ENCODE measurements at regions not wholly inside any gene's neighbourhood (a gene's known extent, or its start where the extent isn't known, plus 50 kb on each side); places are given as distances from the start of the nearest gene placed in this dataset.

- Histone ChIP-seq H3K27me3 (replicated peaks in 1 of 2; ENCODE audit: control insufficient read depth in 2 of 2, insufficient read depth in 2 of 2, low read length in 1 of 2) (no peaks in the 10 kb centered on the region), H3K27ac (ENCODE audit: control insufficient read depth, insufficient read depth) (no peak overlapping the region), H2AFZ (ENCODE audit: control insufficient read depth, low read depth, low read length) (no peak overlapping the region), H3K4me2 (ENCODE audit: control insufficient read depth, insufficient read depth) (no peak overlapping the region), H3K4me3 (no peak overlapping the region), H3K36me3 (ENCODE audit: control insufficient read depth in 2 of 2, insufficient read depth in 2 of 2, low read length in 1 of 2) (no peaks in the 10 kb centered on the region), H3K79me2 (ENCODE audit: control insufficient read depth, insufficient read depth, low read length) (no peaks in the 10 kb centered on the region), H3K9ac (ENCODE audit: control insufficient read depth, insufficient read depth, low read length) (no peak overlapping the region), H3K9me3 (replicated peaks; ENCODE audit: control insufficient read depth, insufficient read depth, low read length) (no peaks in the 10 kb centered on the region), H3K4me1 (ENCODE audit: control insufficient read depth, insufficient read depth, low read length) (no peaks in the 10 kb centered on the region), H4K20me1 (ENCODE audit: control insufficient read depth, insufficient read depth) (no peaks in the 10 kb centered on the region)
- CTCF ChIA-PET, result no interaction called here
- 19% methylated on average over 3 of the region's 3 CpGs for WGBS (ENCODE audit: insufficient coverage, insufficient replicate concordance, low lambda C conversion rate, missing lambda C conversion rate)
- in situ Hi-C loops (cut with MboI) (no loop called here), intact Hi-C loops (cut with micrococcal nuclease; ENCODE audit: unreplicated experiment) (no loop called here)
- RAD21 ChIA-PET (ENCODE audit: unreplicated experiment), result no interaction called here
- TF ChIP-seq MLLT1 (IDR thresholded peaks at IDR 0.05), result no peak
- TF ChIP-seq SMAD5 (IDR thresholded peaks at IDR 0.05; ENCODE audit: low read depth), result no peak
- TF ChIP-seq SIN3A (IDR thresholded peaks at IDR 0.05; ENCODE audit: low read depth, low read length), result no peak
- no peak for TF ChIP-seq PML (IDR thresholded peaks at IDR 0.05; ENCODE audit: low read length)
- TF ChIP-seq FOXM1 (IDR thresholded peaks at IDR 0.05; ENCODE audit: low read depth, low read length), result no peak
- no peak for TF ChIP-seq RAD21 (IDR thresholded peaks at IDR 0.05; ENCODE audit: insufficient read depth, low read depth, low read length)
- no peak for TF ChIP-seq USF1 (IDR thresholded peaks at IDR 0.05; ENCODE audit: borderline replicate concordance, extremely low read length, insufficient read depth, low read depth, low read length)
- TF ChIP-seq ESRRA (IDR thresholded peaks at IDR 0.05; ENCODE audit: low read length), result no peak
- TF ChIP-seq HCFC1 (IDR thresholded peaks at IDR 0.05; ENCODE audit: low read length), result no peak
- TF ChIP-seq BHLHE40 (IDR thresholded peaks at IDR 0.05; ENCODE audit: borderline replicate concordance in 1 of 2, low read depth in 2 of 2, low read length in 1 of 2), result no peak
- TF ChIP-seq RBBP5 (conservative IDR thresholded peaks at IDR 0.05), result no peak
- TF ChIP-seq CREB1 (IDR thresholded peaks at IDR 0.05; ENCODE audit: low read depth), result no peak
- TF ChIP-seq KAT2A (conservative IDR thresholded peaks at IDR 0.05; ENCODE audit: control insufficient read depth, low read depth, low read length), result no peak
- TF ChIP-seq GABPA (IDR thresholded peaks at IDR 0.05; ENCODE audit: low read depth), result no peak
- FAIRE-seq (no peak), ATAC-seq (peak; percentile 39; the same call in 1 of the 3 replicates), DNase-seq (ENCODE audit: low read depth, low spot score) (no peak)
- SMC1A ChIA-PET (ENCODE audit: uncharacterized antibody, unreplicated experiment), result no interaction called here
- POLR2A ChIA-PET, result no interaction called here
- no TSS peak for BruUV-seq (replicated peaks)
Observed at GRCh38 chr10:81479316-81479715, 395.7 kb upstream of the NRG3 start.
